ENCODE measurements at regions not wholly inside any gene's neighbourhood (a gene's known extent, or its start where the extent isn't known, plus 50 kb on each side); places are given as distances from the start of the nearest gene placed in this dataset.

- no peak for DNase-seq (ENCODE audit: low spot score)
Observed at GRCh38 chr17:15894913-15895658, 49.8 kb upstream of the ADORA2B start.

Data from HuH-7.5 (cell line).